Endothelial cell (in vitro differentiated cells): ENCODE measurements at regions not wholly inside any gene's neighbourhood (a gene's known extent, or its start where the extent isn't known, plus 50 kb on each side); places are given as distances from the start of the nearest gene placed in this dataset.

ENCODE experiments used
- DNase-seq: peaks from one replicate; pipeline ENCODE4 v3.0.0; 2021; ENCODE audit warnings: low spot score
- H3K27ac Mint-ChIP-seq: one replicate; pipeline ENCODE4 v1.8.0; 2021; ENCODE audit warnings: mixed read lengths, inconsistent platforms; ENCODE audit not compliant: unreplicated experiment
- H3K27me3 Mint-ChIP-seq: one replicate; pipeline ENCODE4 v1.8.0; 2021; ENCODE audit warnings: mild to moderate bottlenecking, moderate library complexity, mixed read lengths, inconsistent platforms; ENCODE audit not compliant: unreplicated experiment
- H3K36me3 Mint-ChIP-seq: one replicate; pipeline ENCODE4 v1.8.0; 2021; ENCODE audit warnings: mild to moderate bottlenecking, low read depth, mixed read lengths, inconsistent platforms; ENCODE audit not compliant: unreplicated experiment
- H3K4me1 Mint-ChIP-seq: one replicate; pipeline ENCODE4 v1.8.0; 2021; ENCODE audit warnings: mild to moderate bottlenecking, mixed read lengths, inconsistent platforms; ENCODE audit not compliant: unreplicated experiment
- H3K4me3 Mint-ChIP-seq: one replicate; pipeline ENCODE4 v1.8.0; 2021; ENCODE audit warnings: mild to moderate bottlenecking, mixed read lengths, inconsistent platforms; ENCODE audit not compliant: unreplicated experiment
- H3K9me3 Mint-ChIP-seq: one replicate; pipeline ENCODE4 v1.8.0; 2021; ENCODE audit warnings: mixed read lengths, inconsistent platforms; ENCODE audit not compliant: unreplicated experiment
- TF ChIP-seq, protein P1 (sequence below): fragments of 200-600 bp; sonication (generic); IDR thresholded peaks from one replicate; pipeline ENCODE4 v1.5.0; 2021; ENCODE audit warnings: antibody characterized with exemption; ENCODE audit not compliant: unreplicated experiment

GRCh38 chr6:40881501-40881900, 157.5 kb downstream of the UNC5CL start:
- H3K4me3 Mint-ChIP-seq = no peak overlapping the region
- no peaks in the 10 kb centered on the region for H3K9me3 Mint-ChIP-seq
- no peaks in the 10 kb centered on the region for H3K36me3 Mint-ChIP-seq

DNA sequence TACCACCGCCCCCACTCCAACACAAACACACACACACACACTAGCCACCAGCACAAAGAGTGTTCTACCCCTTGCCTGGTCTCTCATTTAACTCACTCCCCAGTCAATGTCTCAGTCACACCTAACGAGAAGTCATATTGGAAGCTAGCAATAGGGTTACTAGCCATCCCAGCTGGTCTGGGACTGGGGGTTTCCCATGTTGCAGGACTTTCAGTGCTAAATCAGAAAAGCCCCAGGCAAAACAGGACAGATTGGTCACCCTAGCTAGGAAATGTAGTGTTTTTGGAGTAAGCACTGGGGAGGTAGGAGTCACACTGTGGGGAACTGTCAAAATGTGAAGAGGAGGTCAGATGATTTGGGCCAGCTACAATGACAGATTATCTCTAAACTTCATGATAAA, 158.1 kb downstream of the UNC5CL start:
- Mint-ChIP-seq H3K4me1 (peaks cover 8% of the 10 kb centered on the region), H3K27me3 (no peaks in the 10 kb centered on the region), H3K4me3 (no peak overlapping the region), H3K36me3 (no peaks in the 10 kb centered on the region), H3K27ac (no peak overlapping the region), H3K9me3 (no peaks in the 10 kb centered on the region)
- TF ChIP-seq, protein P1, sequence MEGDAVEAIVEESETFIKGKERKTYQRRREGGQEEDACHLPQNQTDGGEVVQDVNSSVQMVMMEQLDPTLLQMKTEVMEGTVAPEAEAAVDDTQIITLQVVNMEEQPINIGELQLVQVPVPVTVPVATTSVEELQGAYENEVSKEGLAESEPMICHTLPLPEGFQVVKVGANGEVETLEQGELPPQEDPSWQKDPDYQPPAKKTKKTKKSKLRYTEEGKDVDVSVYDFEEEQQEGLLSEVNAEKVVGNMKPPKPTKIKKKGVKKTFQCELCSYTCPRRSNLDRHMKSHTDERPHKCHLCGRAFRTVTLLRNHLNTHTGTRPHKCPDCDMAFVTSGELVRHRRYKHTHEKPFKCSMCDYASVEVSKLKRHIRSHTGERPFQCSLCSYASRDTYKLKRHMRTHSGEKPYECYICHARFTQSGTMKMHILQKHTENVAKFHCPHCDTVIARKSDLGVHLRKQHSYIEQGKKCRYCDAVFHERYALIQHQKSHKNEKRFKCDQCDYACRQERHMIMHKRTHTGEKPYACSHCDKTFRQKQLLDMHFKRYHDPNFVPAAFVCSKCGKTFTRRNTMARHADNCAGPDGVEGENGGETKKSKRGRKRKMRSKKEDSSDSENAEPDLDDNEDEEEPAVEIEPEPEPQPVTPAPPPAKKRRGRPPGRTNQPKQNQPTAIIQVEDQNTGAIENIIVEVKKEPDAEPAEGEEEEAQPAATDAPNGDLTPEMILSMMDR = no peak
- no peak for DNase-seq

More at GRCh38 chr6:40881501-40881900, 157.5 kb downstream of the UNC5CL start:
- TF ChIP-seq, protein P1 = no peak
- Mint-ChIP-seq H3K27ac (no peak overlapping the region), H3K27me3 (no peaks in the 10 kb centered on the region), H3K4me1 (peaks cover 8% of the 10 kb centered on the region)
- no peak for DNase-seq

- no peaks in the 10 kb centered on the region for H3K9me3 Mint-ChIP-seq
- DNase-seq = no peak
- peaks cover 2% of the 10 kb centered on the region for H3K27me3 Mint-ChIP-seq
- H3K4me3 Mint-ChIP-seq = no peak overlapping the region
- no peak overlapping the region for H3K27ac Mint-ChIP-seq
- H3K36me3 Mint-ChIP-seq = no peaks in the 10 kb centered on the region
- H3K4me1 Mint-ChIP-seq = peaks cover 4% of the 10 kb centered on the region
- TF ChIP-seq, protein P1 = no peak
These were observed 159.9 kb downstream of the UNC5CL start for GRCh38 chr6:40879169-40879568.

DNA sequence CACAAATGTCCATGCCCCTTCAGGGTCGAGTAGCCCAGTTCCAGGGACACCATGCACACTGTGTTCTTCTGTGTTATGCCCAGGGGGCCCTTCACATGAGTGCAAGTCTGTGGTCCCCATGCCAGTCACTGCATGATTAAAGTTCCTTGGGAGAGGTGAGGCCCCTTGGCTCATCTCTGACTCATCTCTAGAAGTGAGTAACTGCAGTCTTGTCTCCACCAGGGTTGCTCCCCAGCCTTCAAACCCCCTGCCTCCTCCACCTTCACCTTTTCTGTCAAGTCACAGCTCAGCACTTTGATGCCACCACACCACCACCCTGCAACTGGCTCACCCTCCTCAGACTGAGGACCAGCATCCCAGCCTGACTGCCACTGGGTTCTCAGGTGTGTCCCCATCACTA, 161.7 kb downstream of the UNC5CL start:
- no peaks in the 10 kb centered on the region for H3K9me3 Mint-ChIP-seq
- no peak overlapping the region for H3K4me3 Mint-ChIP-seq
- DNase-seq = no peak
- H3K4me1 Mint-ChIP-seq = peaks cover 7% of the 10 kb centered on the region
- no peaks in the 10 kb centered on the region for H3K36me3 Mint-ChIP-seq
- H3K27me3 Mint-ChIP-seq = peaks cover 2% of the 10 kb centered on the region
- H3K27ac Mint-ChIP-seq = no peak overlapping the region
- TF ChIP-seq, protein P1 = no peak

DNA sequence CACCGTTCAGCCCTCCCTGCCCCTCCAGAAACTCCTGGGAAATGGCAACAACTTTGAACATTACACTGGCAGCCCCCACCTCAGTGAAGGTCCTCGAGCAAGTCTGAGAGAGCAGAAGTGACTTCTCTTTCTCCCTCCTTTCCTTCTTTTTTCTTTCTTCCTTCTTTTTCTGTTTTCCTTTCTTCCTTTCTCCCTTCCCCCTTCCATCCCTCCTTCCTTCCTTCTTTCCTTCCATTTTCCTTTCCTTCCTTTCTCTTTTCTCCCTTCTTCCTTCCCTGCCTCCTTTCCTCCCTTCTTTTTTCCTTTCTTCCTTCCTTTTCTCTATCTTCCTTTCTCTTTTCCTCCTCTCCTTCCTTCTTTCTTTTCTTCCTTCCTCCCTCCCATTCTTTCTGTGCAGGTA, 162.7 kb downstream of the UNC5CL start:
- TF ChIP-seq, protein P1 = no peak
- Mint-ChIP-seq H3K27me3 (peaks cover 4% of the 10 kb centered on the region), H3K27ac (no peak overlapping the region), H3K4me1 (peaks cover 8% of the 10 kb centered on the region), H3K4me3 (no peak overlapping the region), H3K36me3 (no peaks in the 10 kb centered on the region), H3K9me3 (no peaks in the 10 kb centered on the region)
- DNase-seq = no peak
